Tibial nerve (tissue), 3 donors: ENCODE measurements at regions not wholly inside any gene's neighbourhood (a gene's known extent, or its start where the extent isn't known, plus 50 kb on each side); places are given as distances from the start of the nearest gene placed in this dataset.

ENCODE experiments used
- POLR2A ChIP-seq, 2 donors: fragments of 450-650 bp; IDR thresholded peaks; one replicate each; pipeline ENCODE4 v1.6.1; 2017; ENCODE audit warnings: antibody characterized with exemption in 2 of 2, mild to moderate bottlenecking in 2 of 2, moderate library complexity in 2 of 2
- TF ChIP-seq, protein P1 (sequence below), 5 experiments: fragments of 200-600 bp in 3 of 5; fragments of 450-650 bp in 2 of 5; sonication (generic) in 3 of 5; IDR thresholded peaks; one replicate each; pipeline ENCODE4 v1.5.1; 2016 to 2019; ENCODE audit warnings: antibody characterized with exemption in 5 of 5, mild to moderate bottlenecking in 3 of 5, moderate library complexity in 2 of 5

GRCh38 chr10:33557313-33557712 is 222.8 kb upstream of the NRP1 start:
- TF ChIP-seq, protein P1, sequence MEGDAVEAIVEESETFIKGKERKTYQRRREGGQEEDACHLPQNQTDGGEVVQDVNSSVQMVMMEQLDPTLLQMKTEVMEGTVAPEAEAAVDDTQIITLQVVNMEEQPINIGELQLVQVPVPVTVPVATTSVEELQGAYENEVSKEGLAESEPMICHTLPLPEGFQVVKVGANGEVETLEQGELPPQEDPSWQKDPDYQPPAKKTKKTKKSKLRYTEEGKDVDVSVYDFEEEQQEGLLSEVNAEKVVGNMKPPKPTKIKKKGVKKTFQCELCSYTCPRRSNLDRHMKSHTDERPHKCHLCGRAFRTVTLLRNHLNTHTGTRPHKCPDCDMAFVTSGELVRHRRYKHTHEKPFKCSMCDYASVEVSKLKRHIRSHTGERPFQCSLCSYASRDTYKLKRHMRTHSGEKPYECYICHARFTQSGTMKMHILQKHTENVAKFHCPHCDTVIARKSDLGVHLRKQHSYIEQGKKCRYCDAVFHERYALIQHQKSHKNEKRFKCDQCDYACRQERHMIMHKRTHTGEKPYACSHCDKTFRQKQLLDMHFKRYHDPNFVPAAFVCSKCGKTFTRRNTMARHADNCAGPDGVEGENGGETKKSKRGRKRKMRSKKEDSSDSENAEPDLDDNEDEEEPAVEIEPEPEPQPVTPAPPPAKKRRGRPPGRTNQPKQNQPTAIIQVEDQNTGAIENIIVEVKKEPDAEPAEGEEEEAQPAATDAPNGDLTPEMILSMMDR (IDR thresholded peaks at IDR 0.05), result no peak
- no peak for TF ChIP-seq POLR2A (IDR thresholded peaks at IDR 0.05)
